Gastrocnemius medialis (tissue), 4 donors: ENCODE measurements at regions not wholly inside any gene's neighbourhood (a gene's known extent, or its start where the extent isn't known, plus 50 kb on each side); places are given as distances from the start of the nearest gene placed in this dataset.
"Not testable (repeated sequence)": the region's sequence is repeated elsewhere in the genome, so short reads cannot be mapped to it uniquely, and the experiment has no call there.

Experiments used
- ATAC-seq, 2 donors: fragments of 150-250 bp; one replicate each; pipeline ENCODE4 v1.9.1; 2016
- DNase-seq, 2 donors: peaks; one replicate each; pipeline ENCODE4 v3.0.0-alpha.2; 2019
- H3K27ac ChIP-seq, 4 donors: fragments of 200-600 bp; sonication (generic); 1 replicate in 1 of 4; 2 replicates in 3 of 4; pipeline ENCODE4 v1.5.1; 2016 to 2018; ENCODE audit warnings: mild to moderate bottlenecking in 2 of 4, moderate library complexity in 1 of 4
- H3K27me3 ChIP-seq, 3 donors: fragments of 200-600 bp; sonication (generic) in 2 of 3; 1 replicate in 1 of 3; 2 replicates in 2 of 3; pipeline versions ENCODE4 v1.5.1 to v1.6.0; 2016 to 2019; ENCODE audit warnings: mild to moderate bottlenecking in 1 of 3, moderate library complexity in 1 of 3
- H3K36me3 ChIP-seq, 2 donors: fragments of 200-600 bp; sonication (generic) in 1 of 2; one replicate each; pipeline ENCODE4 v1.5.1; 2017 to 2018
- H3K4me1 ChIP-seq, 2 donors: fragments of 200-600 bp; sonication (generic) in 1 of 2; one replicate each; pipeline ENCODE4 v1.5.1; 2016 to 2017; ENCODE audit warnings: mild to moderate bottlenecking in 2 of 2
- H3K4me3 ChIP-seq, 4 donors: fragments of 200-600 bp; sonication (generic) in 3 of 4; 1 replicate in 1 of 4; 2 replicates in 3 of 4; pipeline ENCODE4 v1.5.1; 2016 to 2019; ENCODE audit warnings: mild to moderate bottlenecking in 2 of 4
- H3K9me3 ChIP-seq, 3 donors: fragments of 200-600 bp; sonication (generic) in 2 of 3; 1 replicate in 1 of 3; 2 replicates in 2 of 3; pipeline ENCODE4 v1.5.1; 2016 to 2019
- CTCF ChIP-seq, 5 experiments: fragments of 450-650 bp in 3 of 5; fragments of 200-600 bp in 2 of 5; sonication (generic) in 2 of 5; IDR thresholded peaks in 4 of 5; conservative IDR thresholded peaks in 1 of 5; 1 replicate in 4 of 5; 2 replicates in 1 of 5; pipeline ENCODE4 v1.5.1; 2016 to 2019; ENCODE audit warnings: antibody characterized with exemption in 5 of 5, mild to moderate bottlenecking in 3 of 5, moderate library complexity in 3 of 5
- POLR2A ChIP-seq, 2 donors: fragments of 450-650 bp; IDR thresholded peaks; one replicate each; pipeline ENCODE4 v1.6.1; 2017; ENCODE audit warnings: antibody characterized with exemption in 2 of 2, mild to moderate bottlenecking in 2 of 2, moderate library complexity in 2 of 2
- in situ Hi-C, 4 donors: fragments of 200-750 bp; cut with MboI; loops; one replicate each; pipeline versions ENCODE4 v1.15.0 to v1.8.0; 2017; ENCODE audit warnings: low sequenced_read_pairs in 4 of 4
- intact Hi-C: fragments of 100-400 bp; cut with DNase I; formaldehyde crosslinking; loops from one replicate; pipeline ENCODE4 v1.15.1; 2023; ENCODE audit warnings: low total_unique reads

- Histone ChIP-seq H3K4me3 (no peak overlapping the region), H3K27ac (no peak overlapping the region), H3K27me3 (no peaks in the 10 kb centered on the region), H3K4me1 (no peaks in the 10 kb centered on the region), H3K9me3 (no peaks in the 10 kb centered on the region), H3K36me3 (no peaks in the 10 kb centered on the region)
- intact Hi-C loops: no loop called here
- in situ Hi-C loops: no loop called here
- TF ChIP-seq CTCF (IDR thresholded peaks at IDR 0.05 in 4 of 5, conservative IDR thresholded peaks at IDR 0.05 in 1 of 5): no peak
- no peak for TF ChIP-seq POLR2A (IDR thresholded peaks at IDR 0.05)
- ATAC-seq: no peak
- no peak for DNase-seq
Observed at GRCh38 chr1:189323091-189323490, 1154.6 kb downstream of the BRINP3 start.

- H3K4me1 ChIP-seq, in situ Hi-C loops: not testable (repeated sequence)
Observed at GRCh38 chr1:189331071-189331470, 1146.6 kb downstream of the BRINP3 start.

GRCh38 chr1:189336115-189337100 is 1141.3 kb downstream of the BRINP3 start:
- intact Hi-C loops: no loop called here
- TF ChIP-seq POLR2A (IDR thresholded peaks at IDR 0.05): no peak
- TF ChIP-seq CTCF (IDR thresholded peaks at IDR 0.05 in 4 of 5, conservative IDR thresholded peaks at IDR 0.05 in 1 of 5): no peak
- ATAC-seq (no peak), DNase-seq (no peak)
- Histone ChIP-seq H3K36me3 (no peaks in the 10 kb centered on the region), H3K4me1 (no peaks in the 10 kb centered on the region), H3K4me3 (no peak overlapping the region), H3K27me3 (no peaks in the 10 kb centered on the region), H3K9me3 (no peaks in the 10 kb centered on the region), H3K27ac (no peak overlapping the region)
- in situ Hi-C loops: no loop called here

More at GRCh38 chr1:189331071-189331470, 1146.6 kb downstream of the BRINP3 start:
- H3K27ac ChIP-seq, H3K36me3 ChIP-seq, H3K27me3 ChIP-seq, H3K4me3 ChIP-seq, intact Hi-C loops, H3K9me3 ChIP-seq, DNase-seq, ATAC-seq: not testable (repeated sequence)

- no peak for TF ChIP-seq POLR2A (IDR thresholded peaks at IDR 0.05)
- TF ChIP-seq CTCF (IDR thresholded peaks at IDR 0.05 in 4 of 5, conservative IDR thresholded peaks at IDR 0.05 in 1 of 5): no peak
- intact Hi-C loops (no loop called here), in situ Hi-C loops (no loop called here)
- ATAC-seq (no peak), DNase-seq (no peak)
- no peaks in the 10 kb centered on the region for H3K4me1 ChIP-seq
- H3K27me3 ChIP-seq: no peaks in the 10 kb centered on the region
- no peaks in the 10 kb centered on the region for H3K36me3 ChIP-seq
- H3K27ac ChIP-seq: no peak overlapping the region
- H3K4me3 ChIP-seq: no peak overlapping the region
- H3K9me3 ChIP-seq: no peaks in the 10 kb centered on the region
Observed at GRCh38 chr1:189349607-189350006, 1128.1 kb downstream of the BRINP3 start.

- H3K27me3 ChIP-seq: no peaks in the 10 kb centered on the region
- no peaks in the 10 kb centered on the region for H3K4me1 ChIP-seq
- in situ Hi-C loops (no loop called here), intact Hi-C loops (no loop called here)
- DNase-seq (no peak), ATAC-seq (no peak)
- no peaks in the 10 kb centered on the region for H3K9me3 ChIP-seq
- TF ChIP-seq POLR2A (IDR thresholded peaks at IDR 0.05) (no peak), CTCF (IDR thresholded peaks at IDR 0.05 in 4 of 5, conservative IDR thresholded peaks at IDR 0.05 in 1 of 5) (no peak)
- no peaks in the 10 kb centered on the region for H3K36me3 ChIP-seq
- no peak overlapping the region for H3K27ac ChIP-seq
- H3K4me3 ChIP-seq: no peak overlapping the region
Observed at GRCh38 chr1:189350983-189351616, 1126.6 kb downstream of the BRINP3 start.
